ENCODE measurements at regions not wholly inside any gene's neighbourhood (a gene's known extent, or its start where the extent isn't known, plus 50 kb on each side); places are given as distances from the start of the nearest gene placed in this dataset.

- H3K36me3 ChIP-seq (ENCODE audit: insufficient read depth): no peaks in the 10 kb centered on the region
- no peaks in the 10 kb centered on the region for H4K20me1 ChIP-seq (ENCODE audit: insufficient read depth)
- H3K4me3 ChIP-seq (IDR thresholded peaks at IDR 0.05; ENCODE audit: insufficient read depth, low read depth, low read length): no peak overlapping the region
- no peak overlapping the region for H3K4me2 ChIP-seq
- no peak overlapping the region for H3K27ac ChIP-seq
- no peaks in the 10 kb centered on the region for H3K4me1 ChIP-seq (ENCODE audit: low read depth, poor library complexity, severe bottlenecking)
- no peak for TF ChIP-seq CTCF (conservative IDR thresholded peaks at IDR 0.05; ENCODE audit: low read depth, low read length)
- no peak overlapping the region for H3K9ac ChIP-seq
- no peak overlapping the region for H2AFZ ChIP-seq (ENCODE audit: low read depth)
- no peaks in the 10 kb centered on the region for H3K27me3 ChIP-seq (ENCODE audit: insufficient read depth, low read depth)
- H3K79me2 ChIP-seq (ENCODE audit: insufficient read depth, low read depth): no peaks in the 10 kb centered on the region
Measured at GRCh38 chr4:104941661-104942062, 205.0 kb upstream of the TET2 start.

- H4K20me1 ChIP-seq (ENCODE audit: insufficient read depth): no peaks in the 10 kb centered on the region
- no peak overlapping the region for H3K27ac ChIP-seq
- H3K79me2 ChIP-seq (ENCODE audit: insufficient read depth, low read depth): no peaks in the 10 kb centered on the region
- no peaks in the 10 kb centered on the region for H3K36me3 ChIP-seq (ENCODE audit: insufficient read depth)
- TF ChIP-seq CTCF (conservative IDR thresholded peaks at IDR 0.05; ENCODE audit: low read depth, low read length): no peak
- no peaks in the 10 kb centered on the region for H3K4me1 ChIP-seq (ENCODE audit: low read depth, poor library complexity, severe bottlenecking)
- no peak overlapping the region for H3K4me3 ChIP-seq (IDR thresholded peaks at IDR 0.05; ENCODE audit: insufficient read depth, low read depth, low read length)
- H3K27me3 ChIP-seq (ENCODE audit: insufficient read depth, low read depth): no peaks in the 10 kb centered on the region
- H3K9ac ChIP-seq: no peak overlapping the region
- H2AFZ ChIP-seq (ENCODE audit: low read depth): no peak overlapping the region
- H3K4me2 ChIP-seq: no peak overlapping the region
Measured at GRCh38 chr4:104942990-104943743, 203.5 kb upstream of the TET2 start.

- Histone ChIP-seq H3K27me3 (ENCODE audit: insufficient read depth, low read depth) (no peaks in the 10 kb centered on the region), H3K4me2 (no peak overlapping the region), H3K4me1 (ENCODE audit: low read depth, poor library complexity, severe bottlenecking) (no peaks in the 10 kb centered on the region), H3K9ac (no peak overlapping the region), H2AFZ (ENCODE audit: low read depth) (no peak overlapping the region), H3K27ac (no peak overlapping the region), H3K79me2 (ENCODE audit: insufficient read depth, low read depth) (no peaks in the 10 kb centered on the region), H4K20me1 (ENCODE audit: insufficient read depth) (no peaks in the 10 kb centered on the region), H3K4me3 (IDR thresholded peaks at IDR 0.05; ENCODE audit: insufficient read depth, low read depth, low read length) (no peak overlapping the region), H3K36me3 (ENCODE audit: insufficient read depth) (no peaks in the 10 kb centered on the region)
- TF ChIP-seq CTCF (conservative IDR thresholded peaks at IDR 0.05; ENCODE audit: low read depth, low read length): no peak
Measured at GRCh38 chr4:104944596-104944995, 202.1 kb upstream of the TET2 start.

GRCh38 chr4:104964410-104965175 lies 182.1 kb upstream of the TET2 start:
- H3K4me2 ChIP-seq: no peak overlapping the region
- no peaks in the 10 kb centered on the region for H4K20me1 ChIP-seq (ENCODE audit: insufficient read depth)
- H2AFZ ChIP-seq (ENCODE audit: low read depth): no peak overlapping the region
- H3K79me2 ChIP-seq (ENCODE audit: insufficient read depth, low read depth): no peaks in the 10 kb centered on the region
- H3K4me1 ChIP-seq (ENCODE audit: low read depth, poor library complexity, severe bottlenecking): peaks cover 10% of the 10 kb centered on the region
- TF ChIP-seq CTCF (conservative IDR thresholded peaks at IDR 0.05; ENCODE audit: low read depth, low read length): no peak
- H3K4me3 ChIP-seq (IDR thresholded peaks at IDR 0.05; ENCODE audit: insufficient read depth, low read depth, low read length): no peak overlapping the region
- H3K27ac ChIP-seq: no peak overlapping the region
- no peaks in the 10 kb centered on the region for H3K36me3 ChIP-seq (ENCODE audit: insufficient read depth)
- H3K9ac ChIP-seq: no peak overlapping the region
- H3K27me3 ChIP-seq (ENCODE audit: insufficient read depth, low read depth): no peaks in the 10 kb centered on the region

Measured in KMS-11 (cell line).